ENCODE measurements at regions not wholly inside any gene's neighbourhood (a gene's known extent, or its start where the extent isn't known, plus 50 kb on each side); places are given as distances from the start of the nearest gene placed in this dataset.

DNA sequence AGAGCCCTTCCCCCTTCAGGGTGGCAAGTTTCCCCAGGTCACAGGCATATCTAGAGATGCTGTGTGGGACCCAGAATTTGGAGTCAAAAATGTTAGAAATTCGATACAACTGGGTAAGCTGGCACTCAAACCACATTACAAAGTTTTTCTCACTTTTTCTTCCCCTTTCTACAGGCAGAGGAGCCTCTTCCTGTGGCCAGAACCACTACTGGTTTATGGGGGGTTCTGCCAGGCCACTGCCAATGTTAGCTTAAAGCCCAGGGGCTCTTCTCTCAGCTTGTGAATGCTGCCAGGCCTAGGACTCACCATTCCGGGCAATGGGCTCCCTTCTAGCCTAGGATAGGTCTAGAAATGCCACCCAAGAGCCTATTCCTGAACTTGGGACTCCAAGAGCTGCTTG, 617.9 kb upstream of the PHF14 start:
- TF ChIP-seq CEBPB (IDR thresholded peaks at IDR 0.05), result no peak
- TF ChIP-seq RAD21 (IDR thresholded peaks at IDR 0.05; ENCODE audit: low read depth), result no peak
- TF ChIP-seq, protein P1, sequence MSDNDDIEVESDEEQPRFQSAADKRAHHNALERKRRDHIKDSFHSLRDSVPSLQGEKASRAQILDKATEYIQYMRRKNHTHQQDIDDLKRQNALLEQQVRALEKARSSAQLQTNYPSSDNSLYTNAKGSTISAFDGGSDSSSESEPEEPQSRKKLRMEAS (IDR thresholded peaks at IDR 0.05), result no peak
- no peak for TF ChIP-seq ZBTB7A (IDR thresholded peaks at IDR 0.05; ENCODE audit: low read depth)
- TF ChIP-seq, protein P2, sequence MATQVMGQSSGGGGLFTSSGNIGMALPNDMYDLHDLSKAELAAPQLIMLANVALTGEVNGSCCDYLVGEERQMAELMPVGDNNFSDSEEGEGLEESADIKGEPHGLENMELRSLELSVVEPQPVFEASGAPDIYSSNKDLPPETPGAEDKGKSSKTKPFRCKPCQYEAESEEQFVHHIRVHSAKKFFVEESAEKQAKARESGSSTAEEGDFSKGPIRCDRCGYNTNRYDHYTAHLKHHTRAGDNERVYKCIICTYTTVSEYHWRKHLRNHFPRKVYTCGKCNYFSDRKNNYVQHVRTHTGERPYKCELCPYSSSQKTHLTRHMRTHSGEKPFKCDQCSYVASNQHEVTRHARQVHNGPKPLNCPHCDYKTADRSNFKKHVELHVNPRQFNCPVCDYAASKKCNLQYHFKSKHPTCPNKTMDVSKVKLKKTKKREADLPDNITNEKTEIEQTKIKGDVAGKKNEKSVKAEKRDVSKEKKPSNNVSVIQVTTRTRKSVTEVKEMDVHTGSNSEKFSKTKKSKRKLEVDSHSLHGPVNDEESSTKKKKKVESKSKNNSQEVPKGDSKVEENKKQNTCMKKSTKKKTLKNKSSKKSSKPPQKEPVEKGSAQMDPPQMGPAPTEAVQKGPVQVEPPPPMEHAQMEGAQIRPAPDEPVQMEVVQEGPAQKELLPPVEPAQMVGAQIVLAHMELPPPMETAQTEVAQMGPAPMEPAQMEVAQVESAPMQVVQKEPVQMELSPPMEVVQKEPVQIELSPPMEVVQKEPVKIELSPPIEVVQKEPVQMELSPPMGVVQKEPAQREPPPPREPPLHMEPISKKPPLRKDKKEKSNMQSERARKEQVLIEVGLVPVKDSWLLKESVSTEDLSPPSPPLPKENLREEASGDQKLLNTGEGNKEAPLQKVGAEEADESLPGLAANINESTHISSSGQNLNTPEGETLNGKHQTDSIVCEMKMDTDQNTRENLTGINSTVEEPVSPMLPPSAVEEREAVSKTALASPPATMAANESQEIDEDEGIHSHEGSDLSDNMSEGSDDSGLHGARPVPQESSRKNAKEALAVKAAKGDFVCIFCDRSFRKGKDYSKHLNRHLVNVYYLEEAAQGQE (IDR thresholded peaks at IDR 0.05; ENCODE audit: low read depth), result no peak
- no peak for TF ChIP-seq TCF12 (IDR thresholded peaks at IDR 0.05; ENCODE audit: low read depth)
- no peak for TF ChIP-seq YY1 (IDR thresholded peaks at IDR 0.05; ENCODE audit: low read depth)
- no peak for TF ChIP-seq EP300 (IDR thresholded peaks at IDR 0.05; ENCODE audit: borderline replicate concordance)
- no peak for TF ChIP-seq TEAD4 (IDR thresholded peaks at IDR 0.05)

Data from Ishikawa (cell line).